HG03565 (cell line): ENCODE measurements at regions not wholly inside any gene's neighbourhood (a gene's known extent, or its start where the extent isn't known, plus 50 kb on each side); places are given as distances from the start of the nearest gene placed in this dataset.
"Not testable (repeated sequence)": the region's sequence is repeated elsewhere in the genome, so short reads cannot be mapped to it uniquely, and the experiment has no call there.

Experiments
- ATAC-seq: cut with Tn5 transposase; IDR thresholded peaks from one replicate; pipeline ENCODE4 v1.9.1; 2021; ENCODE audit warnings: mild to moderate bottlenecking, moderate library complexity; ENCODE audit not compliant: unreplicated experiment

- no peak for ATAC-seq
Measured at GRCh38 chr9:15047028-15047551, 136.9 kb upstream of the FREM1 start.

GRCh38 chr9:15033316-15033715 lies 123.1 kb upstream of the FREM1 start:
- ATAC-seq: no peak

GRCh38 chr9:15032860-15033259 lies 122.6 kb upstream of the FREM1 start:
- no peak for ATAC-seq

GRCh38 chr9:15021146-15021545 lies 110.9 kb upstream of the FREM1 start:
- no peak for ATAC-seq

- no peak for ATAC-seq
Measured at GRCh38 chr9:15018096-15018637, 107.9 kb upstream of the FREM1 start.

GRCh38 chr9:15010581-15010980 lies 100.4 kb upstream of the FREM1 start:
- ATAC-seq: no peak

- no peak for ATAC-seq
Measured at GRCh38 chr9:15007698-15008097, 97.5 kb upstream of the FREM1 start.

- ATAC-seq: no peak
Measured at GRCh38 chr9:14994738-14995137, 84.5 kb upstream of the FREM1 start.

- no peak for ATAC-seq
Measured at GRCh38 chr9:14993901-14994554, 83.8 kb upstream of the FREM1 start.

GRCh38 chr9:14993061-14993800 lies 83.0 kb upstream of the FREM1 start:
- no peak for ATAC-seq

GRCh38 chr9:14992516-14992915 lies 82.3 kb upstream of the FREM1 start:
- ATAC-seq: no peak

GRCh38 chr9:14992081-14992480 lies 81.9 kb upstream of the FREM1 start:
- ATAC-seq: no peak

- ATAC-seq: not testable (repeated sequence)
Measured at GRCh38 chr9:14990647-14991046, 80.4 kb upstream of the FREM1 start.

GRCh38 chr9:14989811-14990210 lies 79.6 kb upstream of the FREM1 start:
- ATAC-seq: no peak

- ATAC-seq: not testable (repeated sequence)
Measured at GRCh38 chr9:14989336-14989735, 79.1 kb upstream of the FREM1 start.

GRCh38 chr9:14987858-14988257 lies 77.6 kb upstream of the FREM1 start:
- ATAC-seq: peak; percentile 65

GRCh38 chr9:14985419-14985818 lies 75.2 kb upstream of the FREM1 start:
- ATAC-seq: no peak

- ATAC-seq: no peak
Measured at GRCh38 chr9:14983599-14983998, 73.4 kb upstream of the FREM1 start.

- no peak for ATAC-seq
Measured at GRCh38 chr9:14981291-14981950, 71.2 kb upstream of the FREM1 start.

- no peak for ATAC-seq
Measured at GRCh38 chr9:14978022-14979000, 68.1 kb upstream of the FREM1 start.
